HG03135 (cell line): ENCODE measurements at regions not wholly inside any gene's neighbourhood (a gene's known extent, or its start where the extent isn't known, plus 50 kb on each side); places are given as distances from the start of the nearest gene placed in this dataset.
"Not testable (repeated sequence)": the region's sequence is repeated elsewhere in the genome, so short reads cannot be mapped to it uniquely, and the experiment has no call there.

ENCODE experiments used
- ATAC-seq: cut with Tn5 transposase; IDR thresholded peaks from one replicate; pipeline ENCODE4 v1.9.1; 2021; ENCODE audit warnings: mild to moderate bottlenecking, moderate library complexity; ENCODE audit not compliant: unreplicated experiment

DNA sequence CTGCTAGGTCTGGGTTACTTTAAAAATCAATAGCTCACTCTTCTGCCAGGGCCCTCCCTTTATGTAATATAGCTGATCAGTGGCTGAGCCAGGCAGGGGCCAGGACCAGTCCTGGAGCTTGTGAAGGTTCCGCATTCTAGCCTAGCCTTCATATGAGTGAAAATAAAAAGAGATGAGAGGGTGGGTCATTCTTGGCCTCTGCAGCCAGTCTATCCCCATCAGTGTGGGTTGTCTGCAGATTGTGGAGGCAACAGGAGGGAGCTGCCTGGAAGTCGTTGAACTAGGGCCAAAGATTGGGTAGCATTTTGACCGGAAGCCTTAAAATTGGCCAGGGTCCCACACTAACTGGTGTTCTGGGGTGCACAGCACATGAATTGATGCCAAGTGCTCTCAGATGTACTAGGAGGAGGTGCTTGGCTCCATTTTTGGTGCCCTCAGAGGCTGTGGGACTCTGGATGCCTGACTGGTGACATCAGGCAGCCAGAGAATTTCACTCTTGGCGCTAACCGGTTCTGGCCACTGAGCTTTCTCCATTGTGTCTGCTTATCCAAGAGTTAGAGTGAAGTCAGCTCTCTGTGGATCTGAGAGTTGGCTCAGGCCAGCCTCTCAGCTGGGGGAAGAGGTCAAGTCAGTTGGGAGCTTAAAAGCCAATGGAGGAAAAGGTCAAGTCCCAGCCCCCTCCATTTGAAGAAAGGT lies 66.5 kb upstream of the IKBKE start:
- not testable (repeated sequence) for ATAC-seq

DNA sequence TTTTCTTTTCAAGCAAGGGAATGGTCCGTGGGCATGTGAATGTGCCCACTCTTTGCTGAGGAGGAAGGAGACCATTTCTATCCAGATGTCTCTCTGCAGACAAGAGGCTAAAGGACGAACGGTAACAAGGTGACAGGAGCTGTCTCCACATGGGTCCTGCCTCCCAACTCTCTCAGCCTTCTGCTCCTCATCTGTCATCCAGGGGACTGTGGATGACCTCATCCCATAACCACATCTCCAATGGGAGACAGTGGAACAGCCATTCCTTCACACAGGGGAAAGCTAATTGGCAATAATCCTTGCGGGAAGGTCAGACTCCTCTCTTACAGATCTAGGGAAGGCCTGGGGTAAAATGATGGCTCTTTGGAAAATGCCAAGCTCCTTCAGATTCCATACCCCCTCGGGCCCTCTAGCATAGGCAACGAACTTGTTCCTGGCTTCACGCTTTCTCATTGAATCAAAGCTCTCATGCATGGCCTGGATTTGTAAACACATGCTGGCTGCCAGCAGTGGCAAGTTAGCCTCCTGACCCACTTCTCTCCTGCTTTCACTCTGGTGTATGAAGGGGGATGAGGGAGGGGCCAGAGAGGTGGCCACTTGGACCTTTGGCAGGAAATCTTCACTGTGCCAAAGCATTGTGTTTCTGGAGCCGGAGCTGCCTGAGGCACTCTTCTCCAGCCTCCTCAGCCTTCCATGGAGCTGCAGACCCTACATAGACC lies 65.8 kb upstream of the IKBKE start:
- not testable (repeated sequence) for ATAC-seq

DNA sequence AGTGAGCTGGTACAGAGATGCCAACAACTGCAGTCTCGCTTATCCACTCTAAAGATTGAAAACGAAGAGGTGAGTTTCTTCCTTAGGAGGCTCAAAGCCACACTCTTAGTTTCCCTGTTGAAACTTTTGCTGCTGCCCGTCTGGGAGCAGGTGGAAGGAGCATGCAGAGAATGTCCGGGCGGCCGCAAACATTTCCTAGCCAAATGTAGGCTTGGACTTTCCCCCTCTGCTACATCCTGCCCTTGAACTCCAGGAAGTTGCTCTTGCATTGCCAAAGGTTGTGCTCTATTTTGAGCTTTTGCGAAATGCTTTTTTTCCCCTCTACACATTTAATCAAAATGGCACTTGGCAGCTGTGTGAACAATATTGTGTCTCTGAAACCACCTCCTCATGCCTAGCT lies 65.0 kb upstream of the IKBKE start:
- not testable (repeated sequence) for ATAC-seq

DNA sequence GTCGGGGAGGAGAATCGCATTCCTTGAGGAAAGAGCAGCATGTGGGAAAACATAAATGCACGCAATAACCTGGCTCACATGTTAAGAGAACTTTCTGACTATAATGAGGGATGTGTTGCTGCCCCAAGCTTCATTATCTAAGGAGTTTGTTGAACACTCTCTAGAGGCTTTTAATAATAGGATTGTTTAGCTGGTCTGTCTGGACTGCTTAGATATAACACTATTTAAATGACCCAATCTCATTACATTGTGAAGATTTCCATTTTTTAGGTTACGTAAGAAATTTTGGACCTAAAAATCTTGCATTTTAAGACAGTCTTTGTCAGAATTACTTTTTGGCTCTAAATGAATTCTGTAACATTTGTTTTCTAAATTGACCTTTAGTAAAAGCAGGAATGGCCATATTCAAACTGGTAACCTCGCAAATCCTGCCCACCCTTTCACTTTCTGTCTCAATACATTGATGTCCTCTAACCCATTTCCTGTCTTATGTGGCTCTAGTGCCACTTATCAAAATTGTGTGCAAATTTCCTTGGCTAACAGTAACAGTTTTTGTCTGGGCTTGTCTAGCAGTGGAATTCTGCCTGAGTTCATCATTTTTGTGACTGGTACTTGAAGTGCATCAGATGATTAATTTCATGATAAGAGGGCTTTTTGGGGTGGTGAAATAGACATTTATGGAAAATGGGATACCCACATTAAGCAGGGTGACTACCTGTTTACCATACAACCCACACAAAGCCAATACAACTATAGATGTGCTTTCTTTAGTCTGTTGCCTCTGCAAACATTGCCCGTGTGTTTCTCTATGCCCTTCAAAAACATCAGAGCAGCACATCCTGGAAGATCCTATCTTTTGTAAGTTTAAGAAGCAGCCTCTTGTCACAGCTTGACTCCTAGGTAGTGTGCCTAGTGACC lies 61.6 kb upstream of the IKBKE start:
- ATAC-seq: not testable (repeated sequence)

DNA sequence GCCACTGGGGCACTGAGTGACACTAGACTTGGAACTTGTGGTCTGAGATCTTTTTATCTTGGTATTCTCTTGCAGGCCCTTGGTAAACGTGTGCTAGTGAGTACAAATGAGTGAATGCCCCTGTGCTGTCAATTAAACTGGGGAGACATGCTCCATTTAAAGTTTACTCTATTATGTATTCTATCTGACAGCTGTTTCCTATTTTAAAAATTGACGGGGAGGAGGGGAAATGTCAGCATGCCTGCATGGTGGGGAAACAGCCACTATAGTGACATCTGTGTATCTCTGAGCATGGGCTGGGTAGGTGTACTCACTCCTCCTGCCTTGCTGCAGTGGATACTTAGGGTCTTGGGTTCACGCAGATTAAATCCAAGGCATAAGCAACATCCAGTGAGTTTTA lies 59.0 kb upstream of the IKBKE start:
- no peak for ATAC-seq

DNA sequence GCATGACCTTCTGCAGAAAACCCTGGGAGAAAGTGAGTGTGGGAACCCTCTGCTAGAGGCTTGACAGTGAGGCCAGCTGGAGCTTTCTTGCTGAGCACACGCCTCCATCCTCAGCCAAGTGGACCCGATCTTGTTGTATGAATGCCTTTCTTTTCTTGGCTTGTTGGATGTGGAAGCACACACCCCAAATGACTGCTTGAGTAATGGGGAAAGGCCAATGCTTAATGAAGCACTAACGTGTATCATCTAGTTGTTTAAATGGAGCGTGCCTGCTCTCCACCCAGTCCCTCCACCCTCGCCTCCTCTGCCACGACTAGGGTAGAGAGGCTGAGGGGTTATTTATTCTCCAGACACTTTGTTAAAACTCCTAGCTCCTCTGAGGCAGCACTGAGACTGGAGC lies 54.3 kb upstream of the IKBKE start:
- ATAC-seq: no peak

DNA sequence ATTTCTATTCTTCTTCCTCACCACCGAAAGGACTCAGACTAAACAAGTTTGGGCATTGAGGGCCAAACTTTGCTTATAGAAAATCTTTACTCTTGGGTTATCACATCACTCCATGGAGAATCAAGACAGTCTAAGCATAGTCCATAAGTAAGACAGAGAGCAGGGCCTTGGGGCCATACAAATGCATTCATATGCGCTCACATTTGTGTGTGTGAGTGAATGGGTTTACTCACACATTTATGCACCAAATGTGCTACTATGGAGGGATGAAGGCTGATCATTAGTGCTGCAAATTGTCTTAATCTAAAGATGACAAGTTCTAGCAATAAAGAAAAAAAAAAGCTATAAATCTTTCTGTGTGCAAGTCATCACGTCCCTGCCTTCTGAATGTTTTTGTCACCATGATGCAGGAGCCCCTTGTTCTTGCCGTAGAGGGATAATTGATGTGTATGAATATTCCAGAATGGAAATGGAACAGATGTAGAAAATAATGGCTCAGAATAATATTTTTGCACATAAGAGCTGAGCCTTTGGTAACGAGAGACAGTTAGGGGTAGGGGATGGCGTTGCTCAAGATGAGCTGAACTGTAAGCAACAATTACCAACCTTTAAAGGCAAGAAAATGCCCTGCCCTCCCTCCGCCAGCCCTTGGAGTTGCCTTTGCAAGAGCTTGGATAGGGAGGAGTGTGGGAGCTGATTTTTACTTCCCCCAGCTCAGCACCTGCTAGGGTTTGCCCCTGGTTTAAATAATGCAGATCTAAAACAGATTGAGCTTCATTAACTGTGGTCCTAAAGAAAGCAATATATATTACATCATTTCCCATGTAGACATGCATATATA lies 52.3 kb upstream of the IKBKE start:
- no peak for ATAC-seq

DNA sequence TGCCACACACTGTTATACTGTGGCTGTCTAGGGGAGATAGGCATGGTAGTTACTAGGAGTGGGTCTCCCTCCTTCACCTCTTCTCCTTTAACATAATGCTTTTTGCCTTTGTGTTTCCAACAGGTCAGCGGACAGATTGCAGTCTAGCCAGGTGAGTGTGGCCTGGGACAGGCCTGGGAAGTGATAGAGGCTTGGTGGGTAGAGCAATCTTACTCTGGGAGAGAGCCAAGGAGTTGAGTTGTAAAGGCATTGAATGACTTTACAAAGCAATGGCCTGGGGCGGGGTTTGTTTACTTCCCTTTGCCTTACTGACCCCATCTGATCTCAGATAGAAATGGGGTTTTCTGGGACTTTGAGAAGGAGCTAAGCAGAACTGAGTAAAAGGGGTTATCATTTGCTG lies 51.0 kb upstream of the IKBKE start:
- ATAC-seq: no peak

DNA sequence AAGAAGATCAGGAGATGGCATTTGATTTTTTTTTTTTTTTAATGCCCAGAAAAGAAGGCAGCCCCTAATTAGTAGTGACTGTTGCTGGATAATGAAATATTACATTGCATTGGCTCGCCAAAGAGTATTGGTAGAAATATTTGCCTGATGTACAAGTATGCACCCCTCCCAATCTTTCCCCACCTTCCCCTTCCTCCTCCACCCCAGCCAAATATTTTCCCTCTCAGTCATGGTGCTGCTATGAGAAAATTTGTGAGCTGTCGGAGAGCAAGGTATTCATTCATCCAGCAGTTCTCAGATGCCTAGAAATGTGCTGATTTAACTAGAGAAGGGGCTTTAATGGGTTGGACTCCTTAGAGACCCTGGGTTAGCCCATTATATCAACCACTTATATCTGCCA lies 50.5 kb upstream of the IKBKE start:
- no peak for ATAC-seq

DNA sequence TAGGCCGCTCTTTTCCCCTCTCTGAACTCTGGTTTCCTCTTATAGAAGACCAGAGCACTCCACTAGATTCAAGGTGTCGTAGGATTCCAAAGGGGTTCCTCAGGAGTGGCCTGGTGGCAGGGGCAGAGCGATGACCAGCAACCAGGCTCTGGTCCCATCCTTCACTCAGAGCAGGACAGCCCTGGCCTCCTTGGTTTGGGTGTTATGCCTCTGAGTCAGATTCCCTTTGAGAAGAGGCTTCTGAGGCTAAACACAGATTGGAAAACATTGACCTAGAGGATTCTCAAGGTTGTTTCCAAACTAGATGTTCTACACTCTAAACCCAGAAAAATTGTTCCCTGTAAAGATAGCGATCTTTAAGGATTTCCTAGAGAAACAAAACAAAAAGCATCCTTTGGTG lies 49.8 kb upstream of the IKBKE start:
- no peak for ATAC-seq
